ENCODE measurements at regions not wholly inside any gene's neighbourhood (a gene's known extent, or its start where the extent isn't known, plus 50 kb on each side); places are given as distances from the start of the nearest gene placed in this dataset.
A peak's percentile ranks its signal among the peaks of the same experiment; 100 is the strongest.

GRCh38 chr17:72303787-72304733 lies 183.2 kb downstream of the SOX9 start:
- DNase-seq = no peak

- no peak for DNase-seq
These were observed 184.0 kb downstream of the SOX9 start for GRCh38 chr17:72304859-72305258.

- DNase-seq = no peak
These were observed 184.7 kb downstream of the SOX9 start for GRCh38 chr17:72305472-72305871.

GRCh38 chr17:72306037-72306436 lies 185.2 kb downstream of the SOX9 start:
- DNase-seq = no peak

- no peak for DNase-seq
These were observed 187.0 kb downstream of the SOX9 start for GRCh38 chr17:72307836-72308235.

GRCh38 chr17:72308744-72309385 lies 188.0 kb downstream of the SOX9 start:
- no peak for DNase-seq

- no peak for DNase-seq
These were observed 190.2 kb downstream of the SOX9 start for GRCh38 chr17:72311004-72311403.

- DNase-seq = no peak
These were observed 194.5 kb downstream of the SOX9 start for GRCh38 chr17:72315122-72315913.

- DNase-seq = no peak
These were observed 197.3 kb downstream of the SOX9 start for GRCh38 chr17:72318131-72318530.

- no peak for DNase-seq
These were observed 201.1 kb downstream of the SOX9 start for GRCh38 chr17:72321896-72322295.

GRCh38 chr17:72332367-72332766 lies 211.5 kb downstream of the SOX9 start:
- DNase-seq = no peak

GRCh38 chr17:72333570-72333969 lies 212.8 kb downstream of the SOX9 start:
- DNase-seq = no peak

- no peak for DNase-seq
These were observed 213.4 kb downstream of the SOX9 start for GRCh38 chr17:72334205-72334604.

- DNase-seq = peak; percentile 28
These were observed 215.4 kb downstream of the SOX9 start for GRCh38 chr17:72336026-72336803.

- DNase-seq = no peak
These were observed 215.9 kb downstream of the SOX9 start for GRCh38 chr17:72336804-72337070.

- DNase-seq = no peak
These were observed 217.5 kb downstream of the SOX9 start for GRCh38 chr17:72338304-72338703.

GRCh38 chr17:72338847-72339790 lies 218.3 kb downstream of the SOX9 start:
- no peak for DNase-seq

GRCh38 chr17:72340836-72341235 lies 220.0 kb downstream of the SOX9 start:
- no peak for DNase-seq

GRCh38 chr17:72342061-72342460 lies 221.2 kb downstream of the SOX9 start:
- DNase-seq = no peak

- DNase-seq = peak; percentile 70
These were observed 222.1 kb downstream of the SOX9 start for GRCh38 chr17:72342627-72343527.

- DNase-seq = no peak
These were observed 223.1 kb downstream of the SOX9 start for GRCh38 chr17:72343911-72344310.

Data from DMS79 (cell line).